K562 (cell line): ENCODE measurements at regions not wholly inside any gene's neighbourhood (a gene's known extent, or its start where the extent isn't known, plus 50 kb on each side); places are given as distances from the start of the nearest gene placed in this dataset.

Experiments used
- ATAC-seq: fragments of 200-7000 bp; cut with Tn5 transposase; 3 replicates; pipeline ENCODE4 v1.9.1; 2020; ENCODE audit warnings: moderate library complexity
- BruUV-seq: library from RNA; stranded (reverse); fragments of 400-500 nt; replicated peaks from 2 replicates; lab custom pipeline; 2021; lab: Mats Ljungman, UMichigan
- CTCF ChIA-PET: fragments of 300-600 bp; formaldehyde crosslinking; extraction: SDS; loops from one replicate; lab custom pipeline; 2021; ENCODE audit warnings: low intra/inter-chr PET ratio; lab: Yijun Ruan, JAX
- POLR2A ChIA-PET: fragments of 300-600, 350-650 bp; sonication (Branson Sonifier 250); formaldehyde crosslinking; extraction: SDS; loops from one replicate; lab custom pipeline; 2021; ENCODE audit warnings: antibody characterized with exemption, inconsistent platforms; lab: Yijun Ruan, JAX
- DNase-seq, 4 experiments: peaks; one replicate each; pipeline versions ENCODE4 v3.0.0 to v3.0.0-alpha.2; 2011 to 2018; ENCODE audit warnings: low spot score in 3 of 4, mixed read lengths in 3 of 4; ENCODE audit errors: extremely low read depth in 1 of 4
- FAIRE-seq: peaks from 2 replicates; lab custom pipeline; 2011; peaks lifted over from hg19 to GRCh38; lab: Jason Lieb, UNC
- H2AFZ ChIP-seq: 2 replicates; pipeline ENCODE4 v1.6.0; 2011; ENCODE audit warnings: low read depth, low read length, control low read depth, inconsistent platforms
- H3K27ac ChIP-seq: fragments of 200-600 bp; 3 replicates; pipeline ENCODE4 v1.8.0; 2011; ENCODE audit warnings: low read depth, mild to moderate bottlenecking, control low read depth, inconsistent platforms, low read length, moderate library complexity, mixed read lengths; ENCODE audit errors: extremely low read depth
- H3K27me3 ChIP-seq, 2 experiments: fragments of 300-600 bp in 1 of 2; 2 replicates in 1 of 2; 3 replicates in 1 of 2; pipeline versions ENCODE4 v1.6.0 to v1.8.0; 2011; ENCODE audit warnings: inconsistent platforms in 2 of 2, low read length in 2 of 2, mild to moderate bottlenecking in 1 of 2, mixed read lengths in 1 of 2, moderate library complexity in 1 of 2; ENCODE audit not compliant: control insufficient read depth in 2 of 2, insufficient read depth in 2 of 2
- H3K36me3 ChIP-seq: fragments of 300-600 bp; 3 replicates; pipeline ENCODE4 v1.8.0; 2011; ENCODE audit warnings: mild to moderate bottlenecking, low read length, inconsistent platforms; ENCODE audit not compliant: control insufficient read depth, insufficient read depth
- H3K4me1 ChIP-seq, 2 experiments: fragments of 200-600 bp in 1 of 2; replicated peaks in 1 of 2; 2 replicates in 1 of 2; 3 replicates in 1 of 2; pipeline versions ENCODE4 v1.5.1 to v1.8.0; 2011; ENCODE audit warnings: inconsistent platforms in 2 of 2, low read length in 2 of 2, mild to moderate bottlenecking in 1 of 2, mixed read lengths in 1 of 2, moderate library complexity in 1 of 2; ENCODE audit not compliant: control insufficient read depth in 2 of 2, insufficient read depth in 2 of 2
- H3K4me2 ChIP-seq: 2 replicates; pipeline ENCODE4 v1.6.1; 2011; ENCODE audit warnings: low read length, control low read depth, inconsistent platforms, mixed read lengths; ENCODE audit not compliant: insufficient read depth
- H3K4me3 ChIP-seq: fragments of 200-600 bp; sonication (generic), shearing (Covaris generic); 2 replicates; pipeline ENCODE4 v1.5.1; 2016; ENCODE audit warnings: control low read depth, inconsistent platforms
- H3K79me2 ChIP-seq: fragments of 200-600 bp; 3 replicates; pipeline ENCODE4 v1.8.0; 2011; ENCODE audit warnings: low read length, inconsistent platforms; ENCODE audit not compliant: control insufficient read depth, insufficient read depth
- H3K9ac ChIP-seq, 2 experiments: 2 replicates each; pipeline versions ENCODE4 v1.6.0 to v1.6.1; 2011; ENCODE audit warnings: low read depth in 2 of 2, low read length in 2 of 2, control low read depth in 1 of 2, inconsistent platforms in 1 of 2, mild to moderate bottlenecking in 1 of 2, mixed read lengths in 1 of 2; ENCODE audit not compliant: insufficient read depth in 1 of 2
- H3K9me1 ChIP-seq: one replicate; pipeline ENCODE4 v1.6.0; 2011; ENCODE audit warnings: inconsistent platforms, mild to moderate bottlenecking, low read length, moderate library complexity; ENCODE audit not compliant: control insufficient read depth, insufficient read depth
- H3K9me3 ChIP-seq: replicated peaks from 2 replicates; pipeline ENCODE4 v1.5.1; 2011; ENCODE audit warnings: low read depth, low read length, inconsistent platforms; ENCODE audit not compliant: control insufficient read depth, insufficient read depth
- H4K20me1 ChIP-seq: replicated peaks from 2 replicates; pipeline ENCODE4 v1.6.1; 2011; ENCODE audit warnings: low read length, inconsistent platforms, mixed read lengths; ENCODE audit not compliant: control insufficient read depth, insufficient read depth
- ADNP ChIP-seq: fragments of 200-800 bp; sonication (Bioruptor generic); IDR thresholded peaks from 2 replicates; pipeline ENCODE4 v1.6.1; 2016; ENCODE audit warnings: missing genetic modification characterization, missing compliant biosample characterization
- ATF7 ChIP-seq: fragments of 450-650 bp; IDR thresholded peaks from 2 replicates; pipeline ENCODE4 v1.7.1; 2014; ENCODE audit warnings: mild to moderate bottlenecking, moderate library complexity
- PPARD ChIP-seq: fragments of 250-450 bp; sonication (Bioruptor Pico); IDR thresholded peaks from 2 replicates; pipeline ENCODE4 v1.8.0; 2022; ENCODE audit warnings: inconsistent platforms, mild to moderate bottlenecking, moderate library complexity
- SP1 ChIP-seq: sonication (generic); formaldehyde crosslinking; IDR thresholded peaks from 2 replicates; pipeline ENCODE4 v1.8.1; 2022; ENCODE audit warnings: mild to moderate bottlenecking, missing genetic modification reagents
- WGBS: fragments of 100-300 bp; shearing (Covaris generic); methylation state at CpG from one replicate; pipeline ENCODE4 v1.1.6; 2016; ENCODE audit warnings: low coverage, mixed read lengths; ENCODE audit not compliant: insufficient coverage; ENCODE audit errors: missing lambda C conversion rate; 5-methylcytosine and 5-hydroxymethylcytosine counted together
- in situ Hi-C: fragments of 300-500 bp; cut with MboI; formaldehyde crosslinking; loops from 4 replicates; pipeline ENCODE4 v1.15.0; 2018; ENCODE audit warnings: inconsistent platforms, mixed read lengths
- intact Hi-C: fragments of 100-400 bp; cut with micrococcal nuclease; formaldehyde crosslinking; loops from 2 replicates; pipeline ENCODE4 v1.14.2; 2022
- TF ChIP-seq, protein P1 (sequence below), 3 experiments: fragments of 200-800 bp in 1 of 3; fragments of 250-450 bp in 1 of 3; fragments of 450-650 bp in 1 of 3; sonication (Bioruptor Pico) in 1 of 3; sonication (Bioruptor generic) in 1 of 3; formaldehyde crosslinking in 1 of 3; IDR thresholded peaks; 2 replicates each; pipeline versions ENCODE4 v1.6.1 to v1.8.0; 2016 to 2022; ENCODE audit warnings: mild to moderate bottlenecking in 2 of 3, missing genetic modification characterization in 2 of 3, missing compliant biosample characterization in 1 of 3, moderate library complexity in 1 of 3
- TF ChIP-seq, protein P2 (sequence below), 2 experiments: fragments of 450-650 bp in 1 of 2; sonication (generic) in 1 of 2; formaldehyde crosslinking in 1 of 2; IDR thresholded peaks; 2 replicates each; pipeline versions ENCODE4 v1.7.1 to v1.9.0; 2016 to 2022; ENCODE audit warnings: inconsistent platforms in 1 of 2, mild to moderate bottlenecking in 1 of 2, missing genetic modification reagents in 1 of 2

DNA sequence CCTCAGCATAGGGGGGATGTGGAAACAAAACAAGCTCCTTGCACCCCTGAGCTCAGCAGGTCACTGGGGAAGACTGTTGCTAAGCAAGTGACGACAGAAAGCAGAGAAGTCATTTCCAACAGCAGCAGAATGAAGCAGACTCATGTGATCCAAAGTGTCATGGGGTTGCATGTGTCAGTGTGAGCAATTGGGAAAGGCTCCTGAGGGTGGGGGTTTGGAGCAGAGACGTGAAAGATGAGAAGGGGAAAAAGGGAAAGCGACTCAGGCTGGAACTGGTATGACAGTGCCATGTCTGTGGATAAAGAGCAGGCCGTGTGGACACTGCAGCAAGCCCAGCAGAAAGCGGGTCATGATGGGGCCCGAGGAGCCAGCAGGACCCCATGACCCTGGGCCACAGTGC, 363.9 kb downstream of the PREX1 start (continued):
- TF ChIP-seq, protein P1, sequence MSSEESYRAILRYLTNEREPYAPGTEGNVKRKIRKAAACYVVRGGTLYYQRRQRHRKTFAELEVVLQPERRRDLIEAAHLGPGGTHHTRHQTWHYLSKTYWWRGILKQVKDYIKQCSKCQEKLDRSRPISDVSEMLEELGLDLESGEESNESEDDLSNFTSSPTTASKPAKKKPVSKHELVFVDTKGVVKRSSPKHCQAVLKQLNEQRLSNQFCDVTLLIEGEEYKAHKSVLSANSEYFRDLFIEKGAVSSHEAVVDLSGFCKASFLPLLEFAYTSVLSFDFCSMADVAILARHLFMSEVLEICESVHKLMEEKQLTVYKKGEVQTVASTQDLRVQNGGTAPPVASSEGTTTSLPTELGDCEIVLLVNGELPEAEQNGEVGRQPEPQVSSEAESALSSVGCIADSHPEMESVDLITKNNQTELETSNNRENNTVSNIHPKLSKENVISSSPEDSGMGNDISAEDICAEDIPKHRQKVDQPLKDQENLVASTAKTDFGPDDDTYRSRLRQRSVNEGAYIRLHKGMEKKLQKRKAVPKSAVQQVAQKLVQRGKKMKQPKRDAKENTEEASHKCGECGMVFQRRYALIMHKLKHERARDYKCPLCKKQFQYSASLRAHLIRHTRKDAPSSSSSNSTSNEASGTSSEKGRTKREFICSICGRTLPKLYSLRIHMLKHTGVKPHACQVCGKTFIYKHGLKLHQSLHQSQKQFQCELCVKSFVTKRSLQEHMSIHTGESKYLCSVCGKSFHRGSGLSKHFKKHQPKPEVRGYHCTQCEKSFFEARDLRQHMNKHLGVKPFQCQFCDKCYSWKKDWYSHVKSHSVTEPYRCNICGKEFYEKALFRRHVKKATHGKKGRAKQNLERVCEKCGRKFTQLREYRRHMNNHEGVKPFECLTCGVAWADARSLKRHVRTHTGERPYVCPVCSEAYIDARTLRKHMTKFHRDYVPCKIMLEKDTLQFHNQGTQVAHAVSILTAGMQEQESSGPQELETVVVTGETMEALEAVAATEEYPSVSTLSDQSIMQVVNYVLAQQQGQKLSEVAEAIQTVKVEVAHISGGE (CRISPR knock-in tag; IDR thresholded peaks at IDR 0.05): no peak

DNA sequence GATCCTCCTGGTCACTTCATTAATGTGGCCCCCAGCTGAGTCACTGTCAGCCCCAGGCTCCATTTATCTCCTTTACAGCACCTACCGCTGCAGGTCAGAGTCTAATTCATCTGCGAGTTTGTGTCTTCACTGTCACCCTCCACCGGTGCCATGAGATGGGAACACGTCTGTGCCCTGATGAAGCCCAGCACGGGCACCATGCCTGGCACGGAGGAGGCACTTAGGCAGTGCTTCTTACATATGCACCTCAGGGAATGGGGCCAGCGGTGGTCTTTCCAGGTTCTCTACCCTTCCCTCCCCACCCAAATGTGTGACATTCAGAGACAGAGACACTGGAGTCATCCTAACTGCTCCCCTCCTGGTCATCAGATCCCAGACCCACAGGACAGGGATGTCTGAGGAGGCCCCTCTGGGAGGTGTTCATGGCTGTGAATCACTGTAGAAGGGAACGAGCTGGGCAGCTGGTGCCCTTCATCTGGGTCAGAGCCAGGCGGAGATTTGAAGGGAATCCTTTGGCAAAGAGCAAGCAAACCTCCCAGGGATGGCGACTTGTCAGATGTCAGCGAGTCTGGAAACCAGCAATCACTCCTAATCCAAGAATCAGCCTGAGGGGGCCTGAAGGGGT, 364.6 kb downstream of the PREX1 start:
- peaks cover 0 to 44% of the 10 kb centered on the region in 2 experiments; a peak in 2 of 5 replicates for H3K27me3 ChIP-seq
- no peaks in the 10 kb centered on the region for H3K9me3 ChIP-seq
- no peak overlapping the region for H2AFZ ChIP-seq
- no peak overlapping the region for H3K4me2 ChIP-seq
- intact Hi-C loops (no loop called here), in situ Hi-C loops (no loop called here)
- ChIA-PET CTCF (no interaction called here), POLR2A (interaction anchor here (0.6 kb wide), 1 partner anchor 527 kb away, joined by 3 read pairs; no protein-coding TSS in a partner anchor)
- no peak for FAIRE-seq
- H3K9me1 ChIP-seq: no peaks in the 10 kb centered on the region
- H3K79me2 ChIP-seq: no peaks in the 10 kb centered on the region
- H3K4me1 ChIP-seq: no peaks in the 10 kb centered on the region
- WGBS: 3% methylated on average over 11 of the region's 11 CpGs
- H3K27ac ChIP-seq: no peak overlapping the region
- no peaks in the 10 kb centered on the region for H3K36me3 ChIP-seq
- no peak overlapping the region for H3K4me3 ChIP-seq
- no peak for DNase-seq
- H4K20me1 ChIP-seq: peaks cover 4% of the 10 kb centered on the region; the same call in 1 of the 2 replicates
- BruUV-seq: no TSS peak
- no peak for ATAC-seq
- no peak overlapping the region for H3K9ac ChIP-seq
- TF ChIP-seq SP1 (CRISPR knock-in tag) (no peak), PPARD (CRISPR knock-in tag) (no peak), ATF7 (no peak), ADNP (no peak)
- TF ChIP-seq, protein P2, sequence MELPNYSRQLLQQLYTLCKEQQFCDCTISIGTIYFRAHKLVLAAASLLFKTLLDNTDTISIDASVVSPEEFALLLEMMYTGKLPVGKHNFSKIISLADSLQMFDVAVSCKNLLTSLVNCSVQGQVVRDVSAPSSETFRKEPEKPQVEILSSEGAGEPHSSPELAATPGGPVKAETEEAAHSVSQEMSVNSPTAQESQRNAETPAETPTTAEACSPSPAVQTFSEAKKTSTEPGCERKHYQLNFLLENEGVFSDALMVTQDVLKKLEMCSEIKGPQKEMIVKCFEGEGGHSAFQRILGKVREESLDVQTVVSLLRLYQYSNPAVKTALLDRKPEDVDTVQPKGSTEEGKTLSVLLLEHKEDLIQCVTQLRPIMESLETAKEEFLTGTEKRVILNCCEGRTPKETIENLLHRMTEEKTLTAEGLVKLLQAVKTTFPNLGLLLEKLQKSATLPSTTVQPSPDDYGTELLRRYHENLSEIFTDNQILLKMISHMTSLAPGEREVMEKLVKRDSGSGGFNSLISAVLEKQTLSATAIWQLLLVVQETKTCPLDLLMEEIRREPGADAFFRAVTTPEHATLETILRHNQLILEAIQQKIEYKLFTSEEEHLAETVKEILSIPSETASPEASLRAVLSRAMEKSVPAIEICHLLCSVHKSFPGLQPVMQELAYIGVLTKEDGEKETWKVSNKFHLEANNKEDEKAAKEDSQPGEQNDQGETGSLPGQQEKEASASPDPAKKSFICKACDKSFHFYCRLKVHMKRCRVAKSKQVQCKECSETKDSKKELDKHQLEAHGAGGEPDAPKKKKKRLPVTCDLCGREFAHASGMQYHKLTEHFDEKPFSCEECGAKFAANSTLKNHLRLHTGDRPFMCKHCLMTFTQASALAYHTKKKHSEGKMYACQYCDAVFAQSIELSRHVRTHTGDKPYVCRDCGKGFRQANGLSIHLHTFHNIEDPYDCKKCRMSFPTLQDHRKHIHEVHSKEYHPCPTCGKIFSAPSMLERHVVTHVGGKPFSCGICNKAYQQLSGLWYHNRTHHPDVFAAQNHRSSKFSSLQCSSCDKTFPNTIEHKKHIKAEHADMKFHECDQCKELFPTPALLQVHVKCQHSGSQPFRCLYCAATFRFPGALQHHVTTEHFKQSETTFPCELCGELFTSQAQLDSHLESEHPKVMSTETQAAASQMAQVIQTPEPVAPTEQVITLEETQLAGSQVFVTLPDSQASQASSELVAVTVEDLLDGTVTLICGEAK (IDR thresholded peaks at IDR 0.05): no peak
- TF ChIP-seq, protein P2 (CRISPR knock-in tag; IDR thresholded peaks at IDR 0.05): no peak
